Mucosa of gallbladder (tissue), 1 donor: ENCODE measurements at regions not wholly inside any gene's neighbourhood (a gene's known extent, or its start where the extent isn't known, plus 50 kb on each side); places are given as distances from the start of the nearest gene placed in this dataset.
"Not testable (repeated sequence)": the region's sequence is repeated elsewhere in the genome, so short reads cannot be mapped to it uniquely, and the experiment has no call there.

Experiments
- DNase-seq: peaks from one replicate; pipeline ENCODE4 v3.0.0-alpha.2; 2020; ENCODE audit warnings: low spot score
- donor health status: DM: no; HTN: no; CAD: no.

DNA sequence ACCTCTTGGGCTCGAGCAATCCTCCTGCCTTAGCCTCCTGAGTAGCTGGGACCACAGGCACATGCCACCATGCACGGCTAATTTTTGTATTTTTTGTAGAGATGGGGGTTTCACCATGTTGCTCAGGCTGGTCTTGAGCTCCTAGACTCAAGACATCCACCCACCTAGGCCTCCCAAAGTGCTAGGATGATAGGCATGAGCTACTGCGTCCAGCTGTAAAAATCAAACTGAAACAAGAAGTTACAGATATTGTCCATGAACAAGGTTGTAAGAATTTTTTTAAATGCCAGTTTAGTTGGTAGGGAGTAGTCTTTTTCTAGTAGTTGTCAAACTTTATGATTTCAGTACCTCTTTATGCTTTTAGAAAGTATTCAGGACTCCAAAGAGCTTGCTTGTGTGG is 424.4 kb upstream of the PMFBP1 start:
- no peak for DNase-seq

- DNase-seq: no peak
These were observed 418.4 kb upstream of the PMFBP1 start for GRCh38 chr16:72590151-72590937.

- DNase-seq: no peak
These were observed 416.6 kb upstream of the PMFBP1 start for GRCh38 chr16:72588551-72588950.

DNA sequence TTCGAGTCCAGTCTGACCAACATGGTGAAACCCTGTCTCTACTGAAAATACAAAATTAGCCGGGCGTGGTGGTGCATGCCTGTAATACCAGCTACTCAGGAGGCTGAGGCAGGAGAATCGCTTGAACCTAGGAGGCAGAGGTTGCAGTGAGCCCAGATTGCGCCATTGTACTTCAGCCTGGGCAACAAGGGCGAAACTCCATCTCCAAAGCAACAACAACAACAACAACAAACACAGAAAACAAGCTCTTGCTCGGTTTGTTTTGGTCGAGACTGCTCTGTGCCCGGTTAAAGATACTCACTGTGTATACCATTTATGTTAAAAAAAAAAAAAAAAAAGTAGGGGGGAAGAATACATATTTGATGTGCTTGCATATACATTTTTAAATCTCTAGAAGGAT is 406.1 kb upstream of the PMFBP1 start:
- DNase-seq: not testable (repeated sequence)

DNA sequence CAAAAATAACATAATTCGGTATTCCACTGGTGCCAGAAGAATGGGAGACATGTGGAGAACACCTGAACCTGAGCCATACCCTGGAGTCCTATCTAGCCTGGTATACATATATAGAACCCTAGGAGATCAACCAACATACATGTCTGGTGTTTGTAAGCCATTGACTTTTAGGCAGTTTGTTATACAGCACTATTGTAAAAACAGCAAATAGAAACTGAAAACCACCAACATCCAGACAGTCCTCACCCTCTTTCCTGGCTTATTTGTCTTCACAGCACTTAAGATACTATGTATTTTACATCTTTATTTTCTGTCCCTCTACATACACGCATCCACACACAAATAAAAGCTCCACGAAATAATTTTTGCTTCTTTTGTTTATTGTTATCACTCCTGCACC is 404.2 kb upstream of the PMFBP1 start:
- DNase-seq: no peak

DNA sequence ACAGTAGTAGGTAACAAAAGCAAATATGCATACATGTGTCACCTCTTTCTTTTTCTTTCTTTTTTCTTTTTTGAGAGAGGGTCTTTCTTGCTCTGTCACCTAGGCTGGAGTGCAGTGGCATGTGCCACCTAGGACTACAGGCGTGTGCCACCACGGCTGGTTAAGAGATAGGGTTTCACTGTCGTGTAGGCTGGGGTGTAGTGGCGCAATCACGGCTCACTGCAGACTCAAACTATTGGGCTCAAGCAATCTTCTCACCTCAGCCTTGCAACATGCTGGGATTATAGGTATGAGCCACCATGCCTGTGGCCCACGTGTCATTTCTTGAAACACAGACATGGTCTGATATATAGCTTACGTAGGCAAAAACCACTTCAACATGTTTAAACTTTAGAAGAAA is 397.7 kb upstream of the PMFBP1 start:
- DNase-seq: no peak

- DNase-seq: no peak
These were observed 396.5 kb upstream of the PMFBP1 start for GRCh38 chr16:72568502-72568901.

- DNase-seq: no peak
These were observed 394.2 kb upstream of the PMFBP1 start for GRCh38 chr16:72566174-72566573.

DNA sequence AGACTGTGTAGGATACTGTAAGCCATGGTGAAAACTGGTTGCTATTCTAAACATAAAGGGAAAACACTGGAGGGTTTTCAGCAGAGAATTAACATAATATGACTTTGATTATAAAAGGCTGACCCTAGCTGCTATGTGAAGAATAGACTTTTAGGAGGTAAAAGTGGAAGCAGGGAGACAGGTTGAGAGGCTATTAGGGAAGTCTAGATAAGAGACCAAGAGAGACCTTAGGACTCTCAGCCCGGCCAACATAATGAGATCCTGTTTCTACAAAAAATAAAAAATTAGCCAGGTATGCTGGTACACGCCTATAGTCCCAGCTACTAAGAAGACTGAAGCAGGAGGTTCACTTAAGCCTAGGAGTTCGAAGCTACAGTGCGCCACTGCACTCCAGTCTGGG is 393.2 kb upstream of the PMFBP1 start:
- no peak for DNase-seq

GRCh38 chr16:72560617-72561016 is 388.7 kb upstream of the PMFBP1 start:
- no peak for DNase-seq

GRCh38 chr16:72558501-72558900 is 386.5 kb upstream of the PMFBP1 start:
- DNase-seq: no peak

GRCh38 chr16:72554935-72555334 is 383.0 kb upstream of the PMFBP1 start:
- no peak for DNase-seq

- DNase-seq: no peak
These were observed 380.7 kb upstream of the PMFBP1 start for GRCh38 chr16:72552654-72553053.

DNA sequence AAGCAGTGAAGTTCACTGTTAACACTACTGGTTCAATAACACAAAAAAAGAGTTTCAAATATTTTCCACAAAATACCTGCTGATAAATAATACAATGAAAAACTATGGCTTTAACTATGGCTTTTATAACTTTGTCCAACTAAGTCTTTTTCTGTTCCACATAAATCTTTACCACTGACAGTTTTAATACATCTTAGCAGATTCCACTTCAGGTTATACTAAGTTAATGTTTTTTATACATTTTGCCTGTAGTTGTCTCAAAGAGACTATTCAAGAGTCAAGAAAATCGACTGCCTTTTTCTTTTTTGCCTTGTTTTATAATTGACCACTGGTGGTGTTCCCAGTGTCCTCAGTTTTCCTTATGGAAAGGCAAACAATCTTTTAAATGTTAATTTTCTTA is 379.7 kb upstream of the PMFBP1 start:
- DNase-seq: no peak

GRCh38 chr16:72549878-72550277 is 377.9 kb upstream of the PMFBP1 start:
- DNase-seq: no peak

- no peak for DNase-seq
These were observed 370.1 kb upstream of the PMFBP1 start for GRCh38 chr16:72542102-72542501.

- no peak for DNase-seq
These were observed 365.7 kb upstream of the PMFBP1 start for GRCh38 chr16:72537664-72538063.

DNA sequence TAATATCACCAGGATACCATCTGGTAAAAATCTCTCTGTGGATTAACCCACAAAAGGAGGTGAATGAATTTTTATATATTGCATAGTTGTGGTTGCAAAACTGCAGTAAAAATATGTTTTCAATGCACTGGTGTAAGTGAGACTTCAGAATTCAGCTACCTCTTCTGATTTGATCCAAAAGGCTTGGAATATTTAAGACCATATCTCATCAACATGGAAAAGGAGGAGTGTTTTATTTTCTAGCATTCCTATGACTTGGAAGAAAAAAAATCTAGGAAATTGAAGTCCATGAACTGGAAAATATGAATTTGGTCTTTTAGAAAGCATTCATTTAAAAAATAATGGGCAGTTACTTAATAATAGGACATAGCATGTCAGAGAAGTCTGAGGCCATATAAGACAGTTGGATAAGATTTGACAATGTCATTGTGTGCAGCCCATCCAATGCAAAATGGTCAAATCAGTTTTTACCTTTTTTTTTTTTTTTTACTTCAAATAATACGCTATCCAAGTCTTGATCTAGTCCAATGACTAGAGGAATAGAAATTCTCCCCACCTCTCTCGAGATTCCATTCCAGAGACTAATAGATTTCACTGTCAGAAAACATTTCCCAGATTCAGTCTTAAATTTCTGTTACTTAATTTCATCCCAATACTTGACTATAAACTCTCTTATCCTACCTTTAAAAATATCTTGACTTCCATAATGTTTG is 364.9 kb upstream of the PMFBP1 start:
- no peak for DNase-seq

DNA sequence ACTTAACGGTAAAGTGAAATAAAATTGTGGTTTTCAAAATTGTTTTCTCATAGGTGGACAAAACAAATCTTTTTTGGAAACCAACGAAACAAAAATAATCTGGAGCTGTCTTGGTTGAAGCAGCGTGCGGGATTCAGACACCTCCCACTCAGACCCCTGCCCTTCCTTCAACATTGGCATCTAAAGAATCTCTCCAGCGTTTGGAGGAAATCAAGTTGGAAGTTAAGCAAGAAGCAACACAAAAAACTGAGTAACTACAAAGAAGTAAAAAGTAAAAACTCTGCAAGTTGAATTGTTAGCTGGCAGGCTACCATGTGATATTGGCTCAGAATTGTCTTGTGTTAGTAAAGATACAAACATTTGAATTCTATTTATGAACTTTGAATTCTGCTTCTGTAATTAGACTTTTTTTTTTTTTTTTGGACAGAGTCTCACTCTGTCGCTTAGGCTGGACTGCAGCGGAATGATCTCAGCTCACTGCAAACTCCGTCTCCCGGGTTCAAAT is 361.0 kb upstream of the PMFBP1 start:
- DNase-seq: no peak

GRCh38 chr16:72530434-72530833 is 358.5 kb upstream of the PMFBP1 start:
- no peak for DNase-seq

- no peak for DNase-seq
These were observed 351.1 kb upstream of the PMFBP1 start for GRCh38 chr16:72523087-72523486.

DNA sequence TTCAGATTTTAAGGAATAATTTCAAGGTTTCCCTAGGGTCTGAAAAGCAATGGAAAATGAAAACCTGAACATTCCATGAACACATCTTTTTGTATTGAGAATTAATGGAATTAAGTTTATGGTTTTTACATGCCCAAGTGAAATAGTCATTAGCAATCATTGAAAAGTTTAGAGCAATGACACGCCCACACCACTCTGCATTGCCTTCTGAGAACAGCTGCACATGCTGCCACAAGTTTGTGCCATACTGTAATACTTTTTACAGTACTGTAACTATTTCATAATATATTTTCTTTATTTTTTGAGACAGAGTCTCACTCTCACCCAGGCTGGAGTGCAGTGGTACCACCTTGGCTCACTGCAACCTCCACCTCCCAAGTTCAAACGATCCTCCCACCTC is 345.2 kb upstream of the PMFBP1 start:
- DNase-seq: no peak

DNA sequence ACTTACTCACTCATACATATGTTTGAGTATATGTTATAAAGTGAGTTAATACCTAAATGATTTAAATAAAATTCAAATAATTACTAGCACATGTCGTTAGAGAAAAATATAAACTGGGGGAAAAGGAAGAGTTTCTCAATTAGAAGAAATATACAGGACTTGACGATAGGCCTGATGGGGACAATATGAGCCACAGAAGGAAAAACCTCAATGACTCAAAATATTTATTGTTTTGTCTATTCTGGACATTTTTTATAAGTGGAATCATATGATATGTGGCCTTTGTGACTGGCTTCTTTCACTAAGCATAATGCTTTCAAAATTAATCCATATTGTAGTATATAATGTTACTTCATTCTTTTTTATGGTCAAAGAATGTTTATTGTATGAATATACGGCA is 339.2 kb upstream of the PMFBP1 start:
- no peak for DNase-seq
